Naive B cell (primary cell): ENCODE measurements at regions not wholly inside any gene's neighbourhood (a gene's known extent, or its start where the extent isn't known, plus 50 kb on each side); places are given as distances from the start of the nearest gene placed in this dataset.
A peak's percentile ranks its signal among the peaks of the same experiment; 100 is the strongest.

Source experiments
- ATAC-seq, 2 donors: fragments of 150-1000 bp; cut with Tn5 transposase; 2 replicates each; pipeline ENCODE4 v1.10.0; 2021; ENCODE audit warnings: low read depth in 2 of 2, mild to moderate bottlenecking in 2 of 2, moderate library complexity in 2 of 2
- DNase-seq: peaks from one replicate; pipeline ENCODE4 v3.0.0; 2022
- H3K27ac Mint-ChIP-seq, 6 donors: one replicate each; pipeline ENCODE4 v1.8.0; 2020 to 2022; ENCODE audit warnings: mild to moderate bottlenecking in 6 of 6, mixed read lengths in 6 of 6, moderate library complexity in 5 of 6, inconsistent platforms in 2 of 6
- H3K27me3 Mint-ChIP-seq, 3 donors: one replicate each; pipeline ENCODE4 v1.8.0; 2021 to 2022; ENCODE audit warnings: mixed read lengths in 3 of 3, mild to moderate bottlenecking in 1 of 3
- H3K36me3 Mint-ChIP-seq, 2 donors: one replicate each; pipeline ENCODE4 v1.8.0; 2020 to 2022; ENCODE audit warnings: mixed read lengths in 2 of 2, inconsistent platforms in 1 of 2, mild to moderate bottlenecking in 1 of 2
- H3K4me1 Mint-ChIP-seq, 3 donors: one replicate each; pipeline ENCODE4 v1.8.0; 2020 to 2022; ENCODE audit warnings: mixed read lengths in 3 of 3, inconsistent platforms in 1 of 3, mild to moderate bottlenecking in 1 of 3, moderate library complexity in 1 of 3
- H3K4me3 Mint-ChIP-seq, 8 donors: one replicate each; pipeline ENCODE4 v1.8.0; 2020 to 2022; ENCODE audit warnings: mild to moderate bottlenecking in 8 of 8, mixed read lengths in 8 of 8, moderate library complexity in 8 of 8, inconsistent platforms in 2 of 8
- H3K9me3 Mint-ChIP-seq, 7 donors: one replicate each; pipeline ENCODE4 v1.8.0; 2020 to 2022; ENCODE audit warnings: mixed read lengths in 7 of 7, mild to moderate bottlenecking in 5 of 7, inconsistent platforms in 2 of 7, moderate library complexity in 1 of 7

DNA sequence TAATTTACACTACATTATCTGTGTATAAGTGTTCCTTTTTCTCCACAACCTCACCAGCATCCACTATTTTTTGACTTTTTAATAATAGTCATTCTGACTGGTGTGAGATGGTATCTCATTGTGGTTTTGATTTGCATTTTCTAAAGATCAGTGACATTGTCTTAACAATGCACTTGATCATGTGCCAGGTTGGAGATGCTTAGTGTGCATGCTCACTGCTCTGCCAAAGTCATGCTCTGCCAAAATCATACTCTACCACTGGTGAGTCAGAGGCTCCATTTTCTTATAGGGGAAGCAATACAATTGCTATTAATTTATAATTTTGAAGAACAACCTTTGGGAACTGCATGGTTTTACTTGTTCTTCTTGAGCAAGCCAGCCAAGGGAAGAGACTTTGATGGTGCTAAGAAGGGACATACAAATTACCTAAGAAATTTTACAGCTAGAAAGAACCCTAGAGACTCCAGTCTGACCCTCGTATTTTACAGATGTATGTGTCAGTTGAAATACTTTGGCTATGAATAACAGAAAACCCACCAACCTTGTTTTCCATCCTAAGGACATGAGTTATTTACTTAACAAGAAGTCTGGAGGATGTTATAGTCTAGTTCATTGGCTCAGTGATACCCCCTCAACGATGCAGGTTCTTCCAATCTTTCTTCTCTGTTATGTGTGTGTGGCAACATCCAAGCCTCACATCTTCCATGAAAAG lies 368.9 kb downstream of the DDX10 start:
- Mint-ChIP-seq H3K27ac (no peak overlapping the region), H3K27me3 (peaks cover 0 to 14% (median 0%) of the 10 kb centered on the region in 3 donors), H3K36me3 (no peaks in the 10 kb centered on the region), H3K9me3 (peaks cover 0 to 6% (median 0%) of the 10 kb centered on the region in 7 donors), H3K4me1 (no peaks in the 10 kb centered on the region), H3K4me3 (no peak overlapping the region)
- DNase-seq, result no peak
- ATAC-seq, result no peak

DNA sequence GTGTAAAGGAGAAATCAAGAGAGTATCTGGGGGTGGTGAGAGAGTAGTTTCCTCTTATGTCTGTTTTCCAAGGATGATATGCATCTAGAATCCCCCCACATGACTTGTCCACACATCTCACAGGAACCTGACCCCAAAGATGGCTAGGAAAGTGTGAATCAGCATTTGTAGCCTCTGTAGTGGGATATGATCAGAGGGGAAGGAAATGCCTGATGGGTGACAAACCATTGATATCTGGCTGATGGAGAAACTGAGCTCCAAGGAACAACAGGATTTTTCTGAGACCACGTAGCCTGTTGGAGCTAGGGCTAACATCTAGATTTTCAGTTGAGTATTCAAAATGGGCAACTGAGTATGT lies 369.4 kb downstream of the DDX10 start:
- peaks cover 0 to 10% (median 0%) of the 10 kb centered on the region in 3 donors for H3K27me3 Mint-ChIP-seq
- H3K4me1 Mint-ChIP-seq, result no peaks in the 10 kb centered on the region
- DNase-seq (no peak), ATAC-seq (no peak)
- no peak overlapping the region for H3K4me3 Mint-ChIP-seq
- H3K9me3 Mint-ChIP-seq, result peaks cover 0 to 6% (median 0%) of the 10 kb centered on the region in 7 donors
- H3K36me3 Mint-ChIP-seq, result no peaks in the 10 kb centered on the region
- no peak overlapping the region for H3K27ac Mint-ChIP-seq

DNA sequence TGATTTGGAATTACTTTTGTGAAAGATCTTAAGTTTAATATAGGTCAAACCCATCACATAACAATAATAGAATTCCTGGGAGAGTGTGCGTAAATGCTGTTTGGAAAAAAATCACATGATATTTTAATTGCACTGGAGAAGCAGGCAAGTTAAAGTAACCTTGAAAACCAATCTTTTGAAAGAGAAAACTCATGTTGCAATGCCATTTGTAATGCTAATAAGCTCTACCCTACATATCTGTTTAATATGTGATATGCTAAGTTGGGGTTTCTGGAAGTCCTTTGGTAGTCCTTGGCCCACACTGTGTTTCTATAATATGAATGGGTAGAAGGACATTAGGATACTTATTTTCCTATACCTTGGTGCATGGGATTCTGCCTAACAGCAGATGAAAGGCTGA lies 370.4 kb downstream of the DDX10 start:
- no peak overlapping the region for H3K27ac Mint-ChIP-seq
- ATAC-seq, result no peak
- peaks cover 0 to 10% (median 0%) of the 10 kb centered on the region in 3 donors for H3K27me3 Mint-ChIP-seq

DNA sequence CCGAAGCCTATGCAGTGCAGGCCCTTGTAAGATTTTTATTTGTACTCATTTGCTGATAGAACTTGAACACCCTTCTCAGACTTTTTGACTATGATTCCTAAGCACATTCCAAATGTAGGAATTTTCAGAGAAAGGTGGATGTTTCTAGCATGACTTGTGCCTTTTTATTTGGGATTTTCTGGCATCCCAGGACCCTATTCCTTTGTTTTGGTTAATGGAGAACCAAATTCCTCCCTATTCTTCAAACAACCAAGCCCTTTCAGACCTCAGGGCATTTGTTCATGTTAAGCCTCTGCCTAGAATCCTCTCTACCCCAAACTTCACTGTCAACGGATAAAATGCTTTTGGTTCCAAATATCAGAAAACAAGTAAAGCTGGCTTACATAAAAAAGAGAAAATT lies 371.1 kb downstream of the DDX10 start:
- Mint-ChIP-seq H3K9me3 (peaks cover 0 to 4% (median 0%) of the 10 kb centered on the region in 7 donors), H3K27ac (no peak overlapping the region), H3K4me1 (no peaks in the 10 kb centered on the region), H3K4me3 (no peak overlapping the region), H3K36me3 (no peaks in the 10 kb centered on the region), H3K27me3 (peaks cover 0 to 10% (median 0%) of the 10 kb centered on the region in 3 donors)
- ATAC-seq, result no peak
- no peak for DNase-seq

More for the DNA sequence above, 370.4 kb downstream of the DDX10 start:
- Mint-ChIP-seq H3K9me3 (peaks cover 0 to 6% (median 1%) of the 10 kb centered on the region in 7 donors), H3K4me3 (no peak overlapping the region), H3K4me1 (no peaks in the 10 kb centered on the region), H3K36me3 (no peaks in the 10 kb centered on the region)
- no peak for DNase-seq

GRCh38 chr11:109037856-109038780 lies 373.2 kb downstream of the DDX10 start:
- ATAC-seq (no peak), DNase-seq (no peak)
- Mint-ChIP-seq H3K4me3 (no peak overlapping the region), H3K9me3 (peaks cover 0 to 4% (median 0%) of the 10 kb centered on the region in 7 donors), H3K27me3 (peaks cover 0 to 10% (median 0%) of the 10 kb centered on the region in 3 donors), H3K36me3 (no peaks in the 10 kb centered on the region), H3K4me1 (no peaks in the 10 kb centered on the region), H3K27ac (no peak overlapping the region)

DNA sequence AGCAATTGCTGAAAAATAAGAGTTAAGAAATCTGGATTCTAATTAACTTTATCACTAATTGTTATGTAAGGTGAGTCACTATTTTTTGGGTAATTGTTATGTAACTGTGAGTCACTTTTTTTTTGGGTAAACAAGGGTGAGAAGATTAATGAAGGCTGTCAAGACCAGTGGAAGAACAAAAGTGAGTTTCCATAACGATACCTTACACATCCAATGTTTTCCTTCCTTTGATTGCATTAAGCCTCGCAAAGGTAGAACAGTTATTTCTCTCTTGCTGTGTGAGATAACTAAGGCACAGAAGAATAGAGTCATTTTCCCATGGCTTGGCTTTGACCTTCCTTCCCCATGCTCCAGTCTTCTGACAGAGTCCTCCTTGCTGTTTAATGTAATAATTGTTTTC lies 374.7 kb downstream of the DDX10 start:
- no peaks in the 10 kb centered on the region for H3K4me1 Mint-ChIP-seq
- H3K9me3 Mint-ChIP-seq, result peaks cover 0 to 4% (median 0%) of the 10 kb centered on the region in 7 donors
- peaks cover 0 to 10% (median 0%) of the 10 kb centered on the region in 3 donors for H3K27me3 Mint-ChIP-seq
- H3K27ac Mint-ChIP-seq, result no peak overlapping the region
- H3K36me3 Mint-ChIP-seq, result no peaks in the 10 kb centered on the region
- ATAC-seq (no peak), DNase-seq (no peak)
- no peak overlapping the region for H3K4me3 Mint-ChIP-seq

- Mint-ChIP-seq H3K4me3 (peak overlapping the region in 1 of 8 donors; percentile 48), H3K27me3 (peaks cover 0 to 10% (median 0%) of the 10 kb centered on the region in 3 donors), H3K9me3 (peaks cover 0 to 4% (median 0%) of the 10 kb centered on the region in 7 donors), H3K27ac (no peak overlapping the region), H3K36me3 (no peaks in the 10 kb centered on the region), H3K4me1 (no peaks in the 10 kb centered on the region)
- no peak for DNase-seq
- ATAC-seq, result no peak
Measured at GRCh38 chr11:109040303-109040702, 375.4 kb downstream of the DDX10 start.

GRCh38 chr11:109041876-109042275 lies 377.0 kb downstream of the DDX10 start:
- H3K4me3 Mint-ChIP-seq, result peak overlapping the region in 1 of 8 donors; percentile 31
- H3K4me1 Mint-ChIP-seq, result no peaks in the 10 kb centered on the region
- H3K9me3 Mint-ChIP-seq, result peaks cover 0 to 9% (median 2%) of the 10 kb centered on the region in 7 donors
- H3K27ac Mint-ChIP-seq, result no peak overlapping the region
- ATAC-seq, result no peak
- no peak for DNase-seq
- peaks cover 0 to 6% (median 0%) of the 10 kb centered on the region in 3 donors for H3K27me3 Mint-ChIP-seq
- no peaks in the 10 kb centered on the region for H3K36me3 Mint-ChIP-seq

GRCh38 chr11:109043315-109043714 lies 378.4 kb downstream of the DDX10 start:
- Mint-ChIP-seq H3K9me3 (peaks cover 0 to 9% (median 2%) of the 10 kb centered on the region in 7 donors), H3K4me1 (no peaks in the 10 kb centered on the region), H3K36me3 (no peaks in the 10 kb centered on the region), H3K27me3 (no peaks in the 10 kb centered on the region), H3K4me3 (no peak overlapping the region), H3K27ac (no peak overlapping the region)
- ATAC-seq (no peak), DNase-seq (no peak)

DNA sequence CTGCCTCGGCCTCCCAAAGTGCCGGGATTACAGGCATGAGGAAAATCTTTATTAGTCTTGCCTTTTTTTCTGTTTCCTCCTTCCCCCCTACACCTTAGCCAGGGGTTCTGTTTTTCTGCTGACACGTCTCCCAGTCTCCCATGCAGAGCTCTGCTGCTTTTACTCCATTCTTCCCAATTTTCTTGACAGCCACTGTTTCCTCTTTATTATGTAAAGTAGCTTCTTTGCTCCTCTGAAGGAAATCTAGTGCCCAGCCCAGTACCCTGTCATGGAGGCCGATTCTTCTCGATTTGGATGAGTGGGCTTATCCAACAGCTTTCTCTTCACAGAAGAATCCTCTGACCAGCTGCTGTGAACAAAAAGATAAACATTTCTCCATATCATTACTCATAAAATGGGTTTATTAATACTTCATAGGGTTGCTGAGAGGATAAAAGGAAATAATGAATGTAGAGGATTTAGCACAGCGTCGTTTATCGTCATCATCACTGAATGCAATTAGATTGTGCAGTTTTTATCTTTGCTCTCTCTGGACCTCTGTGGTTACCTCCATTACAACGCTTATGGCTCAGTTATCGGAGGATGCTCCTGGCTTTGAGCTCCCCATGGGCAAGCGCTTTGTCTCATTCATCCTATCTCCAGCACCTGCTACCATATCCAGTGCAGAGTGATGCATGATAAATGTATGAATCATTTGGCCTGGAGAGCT lies 375.6 kb upstream of the C11orf87 start:
- no peak overlapping the region for H3K4me3 Mint-ChIP-seq
- H3K27ac Mint-ChIP-seq, result no peak overlapping the region
- H3K36me3 Mint-ChIP-seq, result no peaks in the 10 kb centered on the region
- peaks cover 0 to 5% (median 0%) of the 10 kb centered on the region in 7 donors for H3K9me3 Mint-ChIP-seq
- H3K27me3 Mint-ChIP-seq, result no peaks in the 10 kb centered on the region
- ATAC-seq (no peak), DNase-seq (no peak)
- H3K4me1 Mint-ChIP-seq, result no peaks in the 10 kb centered on the region

DNA sequence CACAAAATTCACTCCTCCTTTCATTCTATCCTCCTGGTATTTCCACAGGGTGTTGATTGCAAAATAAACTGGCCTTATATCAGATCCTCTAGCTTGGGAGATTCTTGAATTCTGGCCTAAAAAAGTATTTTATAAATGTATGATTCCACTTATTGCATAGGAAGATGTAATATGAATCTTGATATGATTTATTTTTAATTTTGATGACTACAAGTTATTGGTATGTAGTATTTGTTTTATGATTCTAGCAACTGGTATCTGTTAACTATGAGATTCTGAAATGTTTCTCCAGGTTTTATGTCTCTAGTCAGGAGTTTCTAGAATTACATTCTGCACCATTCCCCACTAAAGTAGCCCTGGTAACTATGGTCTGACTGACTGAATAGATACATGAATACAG lies 373.9 kb upstream of the C11orf87 start:
- Mint-ChIP-seq H3K27me3 (no peaks in the 10 kb centered on the region), H3K9me3 (peaks cover 0 to 5% (median 0%) of the 10 kb centered on the region in 7 donors), H3K36me3 (no peaks in the 10 kb centered on the region), H3K27ac (no peak overlapping the region), H3K4me1 (no peaks in the 10 kb centered on the region), H3K4me3 (no peak overlapping the region)
- DNase-seq (no peak), ATAC-seq (no peak)

DNA sequence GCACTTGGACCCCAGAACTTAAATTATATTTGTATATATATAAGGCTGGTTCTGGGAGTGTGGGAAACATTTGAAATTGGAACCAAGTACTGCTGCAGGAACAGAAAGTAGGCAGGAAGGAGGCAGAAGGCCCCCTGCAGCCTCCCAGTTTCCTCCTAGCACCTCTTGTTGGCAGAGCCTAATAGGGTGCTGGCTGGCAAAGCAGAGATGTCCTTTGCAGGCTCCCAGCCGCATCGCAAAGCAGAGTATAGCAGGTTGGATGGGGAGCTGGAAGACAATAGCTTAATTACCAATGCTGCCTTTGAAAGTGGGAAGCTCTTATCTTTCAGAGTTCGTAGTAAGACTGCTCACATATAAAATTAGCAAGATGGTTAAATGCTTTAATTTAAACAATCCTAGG lies 370.8 kb upstream of the C11orf87 start:
- H3K4me3 Mint-ChIP-seq, result no peak overlapping the region
- no peaks in the 10 kb centered on the region for H3K4me1 Mint-ChIP-seq
- no peak for DNase-seq
- peaks cover 0 to 3% (median 0%) of the 10 kb centered on the region in 7 donors for H3K9me3 Mint-ChIP-seq
- H3K27ac Mint-ChIP-seq, result no peak overlapping the region
- H3K27me3 Mint-ChIP-seq, result peaks cover 0 to 4% (median 0%) of the 10 kb centered on the region in 3 donors
- no peak for ATAC-seq
- no peaks in the 10 kb centered on the region for H3K36me3 Mint-ChIP-seq

- Mint-ChIP-seq H3K4me1 (no peaks in the 10 kb centered on the region), H3K36me3 (no peaks in the 10 kb centered on the region), H3K27ac (no peak overlapping the region), H3K27me3 (peaks cover 0 to 4% (median 0%) of the 10 kb centered on the region in 3 donors), H3K9me3 (no peaks in the 10 kb centered on the region), H3K4me3 (no peak overlapping the region)
- ATAC-seq (no peak), DNase-seq (no peak)
Measured at GRCh38 chr11:109059402-109059801, 362.6 kb upstream of the C11orf87 start.
